ENCODE measurements at regions not wholly inside any gene's neighbourhood (a gene's known extent, or its start where the extent isn't known, plus 50 kb on each side); places are given as distances from the start of the nearest gene placed in this dataset.

DNA sequence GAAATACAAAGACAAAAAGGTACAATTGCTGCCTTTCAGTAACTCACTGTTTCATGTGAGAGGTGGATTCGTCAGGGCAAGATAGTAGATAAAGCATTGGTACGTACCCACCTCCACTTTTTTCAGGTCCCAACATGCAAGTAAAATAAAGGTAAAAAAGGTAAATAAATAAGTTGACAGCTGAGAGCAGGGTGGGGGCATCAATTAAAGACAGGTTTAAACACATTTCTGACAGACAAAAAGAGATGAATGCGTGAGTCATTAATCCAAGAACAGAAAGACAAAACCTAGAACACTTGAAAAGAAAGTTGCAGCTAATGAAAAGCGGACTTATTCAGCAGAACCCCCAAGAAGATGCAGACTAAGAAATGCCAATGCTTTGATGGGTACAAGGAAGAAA is 979.6 kb upstream of the CDH2 start:
- no peak for DNase-seq (ENCODE audit: low read depth in 1 of 2, low spot score in 1 of 2)
- Histone ChIP-seq H3K27me3 (no peaks in the 10 kb centered on the region), H3K27ac (no peak overlapping the region), H3K4me1 (ENCODE audit: low read depth) (peaks cover 10% of the 10 kb centered on the region), H3K4me3 (no peak overlapping the region), H3K9me3 (ENCODE audit: low read depth) (no peaks in the 10 kb centered on the region), H3K36me3 (no peaks in the 10 kb centered on the region)
- TF ChIP-seq, protein P1, sequence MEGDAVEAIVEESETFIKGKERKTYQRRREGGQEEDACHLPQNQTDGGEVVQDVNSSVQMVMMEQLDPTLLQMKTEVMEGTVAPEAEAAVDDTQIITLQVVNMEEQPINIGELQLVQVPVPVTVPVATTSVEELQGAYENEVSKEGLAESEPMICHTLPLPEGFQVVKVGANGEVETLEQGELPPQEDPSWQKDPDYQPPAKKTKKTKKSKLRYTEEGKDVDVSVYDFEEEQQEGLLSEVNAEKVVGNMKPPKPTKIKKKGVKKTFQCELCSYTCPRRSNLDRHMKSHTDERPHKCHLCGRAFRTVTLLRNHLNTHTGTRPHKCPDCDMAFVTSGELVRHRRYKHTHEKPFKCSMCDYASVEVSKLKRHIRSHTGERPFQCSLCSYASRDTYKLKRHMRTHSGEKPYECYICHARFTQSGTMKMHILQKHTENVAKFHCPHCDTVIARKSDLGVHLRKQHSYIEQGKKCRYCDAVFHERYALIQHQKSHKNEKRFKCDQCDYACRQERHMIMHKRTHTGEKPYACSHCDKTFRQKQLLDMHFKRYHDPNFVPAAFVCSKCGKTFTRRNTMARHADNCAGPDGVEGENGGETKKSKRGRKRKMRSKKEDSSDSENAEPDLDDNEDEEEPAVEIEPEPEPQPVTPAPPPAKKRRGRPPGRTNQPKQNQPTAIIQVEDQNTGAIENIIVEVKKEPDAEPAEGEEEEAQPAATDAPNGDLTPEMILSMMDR (IDR thresholded peaks at IDR 0.05; ENCODE audit: low read depth, low read length) = no peak

DNA sequence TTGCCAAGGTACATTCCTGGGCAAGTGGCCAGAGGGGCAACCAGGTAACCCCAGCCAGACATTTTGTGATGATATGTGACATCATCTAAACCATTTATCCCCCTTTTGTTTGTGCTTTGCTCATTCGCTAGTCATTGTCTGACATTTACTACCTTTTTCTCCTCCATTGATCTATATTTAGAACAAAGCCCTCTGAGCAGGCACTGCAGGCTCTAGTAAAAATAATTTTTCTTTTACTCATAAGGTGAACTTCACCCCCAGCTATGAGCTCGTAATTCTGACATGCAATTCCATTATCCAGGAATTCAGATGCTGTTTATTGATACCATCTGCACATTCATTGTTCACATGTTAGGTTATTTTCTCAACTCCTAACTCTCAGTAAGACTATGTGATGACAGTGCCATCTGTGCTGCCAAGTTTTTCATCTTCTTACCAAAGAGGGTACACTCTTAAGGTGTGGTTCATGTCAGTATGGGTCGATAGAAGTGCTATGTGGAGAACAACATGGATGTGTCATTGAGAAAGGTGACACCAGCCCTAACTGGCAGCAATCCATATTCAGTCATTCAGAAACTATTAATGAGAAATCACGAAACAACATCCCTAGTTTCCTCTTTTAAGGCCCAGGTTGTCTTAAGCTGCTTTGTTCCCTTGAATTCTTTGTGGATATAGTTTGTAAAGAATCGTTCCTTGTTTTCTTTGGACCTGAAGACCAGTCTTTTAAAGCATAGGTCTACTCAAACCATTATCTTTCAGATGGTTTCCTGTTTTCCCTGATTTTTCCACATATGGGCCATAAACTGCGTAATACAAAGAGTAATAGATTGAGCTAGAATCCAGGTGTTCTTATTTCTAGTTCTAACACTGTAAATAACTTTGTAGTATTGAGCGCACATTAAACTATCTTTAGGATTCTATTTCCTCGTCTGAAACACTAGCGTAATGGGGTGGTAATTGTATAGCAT is 978.1 kb upstream of the CDH2 start:
- no peak overlapping the region for H3K4me3 ChIP-seq
- no peaks in the 10 kb centered on the region for H3K36me3 ChIP-seq
- peak in 1 of 2 donors; percentile 47 for DNase-seq (ENCODE audit: low read depth in 1 of 2, low spot score in 1 of 2)
- H3K27me3 ChIP-seq = no peaks in the 10 kb centered on the region
- TF ChIP-seq, protein P1 (IDR thresholded peaks at IDR 0.05; ENCODE audit: low read depth, low read length) = no peak
- peaks cover 10% of the 10 kb centered on the region for H3K4me1 ChIP-seq (ENCODE audit: low read depth)
- no peaks in the 10 kb centered on the region for H3K9me3 ChIP-seq (ENCODE audit: low read depth)
- H3K27ac ChIP-seq = no peak overlapping the region

DNA sequence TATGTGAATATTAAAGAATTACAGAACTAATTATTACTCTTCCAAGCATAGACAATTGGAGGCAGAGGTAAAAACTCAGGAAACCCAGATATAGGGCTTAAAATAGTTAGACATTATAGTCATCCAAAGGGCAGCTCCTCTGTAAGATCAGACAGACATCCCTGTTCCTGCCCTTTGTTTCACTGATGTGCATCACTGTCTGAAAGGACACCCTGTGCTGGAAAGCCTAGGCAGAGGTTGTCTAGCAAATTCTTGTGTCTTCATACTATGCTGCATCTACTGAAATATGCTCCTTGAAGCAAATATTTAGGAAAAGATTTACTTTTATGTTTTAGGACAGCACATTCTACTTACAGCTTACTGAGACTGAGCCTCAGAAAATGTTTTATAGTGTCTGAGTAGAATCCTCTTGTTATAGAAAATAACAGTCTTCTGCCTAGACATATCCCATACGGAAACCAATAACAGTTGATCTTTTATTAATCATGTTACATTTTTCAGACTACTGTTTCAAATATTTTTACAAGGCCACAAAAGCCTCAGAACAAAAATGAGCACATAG is 977.3 kb upstream of the CDH2 start:
- Histone ChIP-seq H3K9me3 (ENCODE audit: low read depth) (no peaks in the 10 kb centered on the region), H3K27me3 (no peaks in the 10 kb centered on the region), H3K4me3 (no peak overlapping the region), H3K27ac (no peak overlapping the region), H3K36me3 (no peaks in the 10 kb centered on the region), H3K4me1 (ENCODE audit: low read depth) (peaks cover 10% of the 10 kb centered on the region)
- peak in 1 of 2 donors; percentile 18 for DNase-seq (ENCODE audit: low read depth in 1 of 2, low spot score in 1 of 2)
- TF ChIP-seq, protein P1 (IDR thresholded peaks at IDR 0.05; ENCODE audit: low read depth, low read length) = no peak

DNA sequence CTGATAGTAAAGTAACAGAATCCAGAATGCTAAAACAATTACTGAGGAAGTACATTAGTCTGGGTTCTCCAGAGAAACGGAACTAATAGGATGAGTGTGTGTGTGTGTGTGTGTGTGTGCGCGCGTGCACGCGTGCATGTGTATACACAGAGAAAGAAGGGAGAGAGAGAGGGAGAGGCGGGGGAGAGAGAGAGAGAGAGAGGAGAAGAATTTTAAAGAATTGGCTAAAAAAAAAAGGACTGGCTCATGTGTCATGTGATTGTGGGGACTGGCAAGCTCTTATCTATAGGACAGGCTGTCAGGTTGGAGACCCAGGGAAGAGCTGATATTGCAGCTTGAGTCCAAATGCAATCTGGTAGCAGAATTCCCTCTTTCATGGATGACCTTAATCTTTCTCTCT is 976.2 kb upstream of the CDH2 start:
- Histone ChIP-seq H3K9me3 (ENCODE audit: low read depth) (no peaks in the 10 kb centered on the region), H3K36me3 (no peaks in the 10 kb centered on the region), H3K27me3 (no peaks in the 10 kb centered on the region), H3K27ac (no peak overlapping the region), H3K4me3 (no peak overlapping the region), H3K4me1 (ENCODE audit: low read depth) (peaks cover 10% of the 10 kb centered on the region)
- TF ChIP-seq, protein P1 (IDR thresholded peaks at IDR 0.05; ENCODE audit: low read depth, low read length) = no peak
- peak in 1 of 2 donors; percentile 20 for DNase-seq (ENCODE audit: low read depth in 1 of 2, low spot score in 1 of 2)

DNA sequence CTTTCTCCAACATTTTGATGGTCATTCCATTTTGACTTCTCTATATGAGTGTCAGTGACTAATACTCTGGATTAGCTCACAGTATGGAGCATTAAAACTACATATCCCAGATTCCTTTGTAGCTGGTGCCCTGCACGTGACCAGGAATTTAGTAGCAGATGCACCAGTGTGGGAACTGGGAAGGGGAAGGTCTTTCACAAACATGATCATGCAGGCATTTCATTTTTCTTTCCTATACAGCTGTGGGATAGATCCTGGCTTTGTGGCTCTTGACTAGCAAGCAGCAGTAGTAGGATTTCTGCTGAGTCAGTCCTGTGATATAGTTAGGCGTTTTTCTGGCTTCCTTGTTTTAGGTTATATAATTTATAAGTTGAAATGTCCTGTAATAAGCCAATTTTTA is 971.0 kb upstream of the CDH2 start:
- no peaks in the 10 kb centered on the region for H3K36me3 ChIP-seq
- H3K27ac ChIP-seq = no peak overlapping the region
- DNase-seq (ENCODE audit: low read depth in 1 of 2, low spot score in 1 of 2) = peak; percentile 3 to 84
- no peaks in the 10 kb centered on the region for H3K27me3 ChIP-seq
- H3K9me3 ChIP-seq (ENCODE audit: low read depth) = no peaks in the 10 kb centered on the region
- TF ChIP-seq, protein P1 (IDR thresholded peaks at IDR 0.05; ENCODE audit: low read depth, low read length) = no peak
- H3K4me3 ChIP-seq = no peak overlapping the region
- no peaks in the 10 kb centered on the region for H3K4me1 ChIP-seq (ENCODE audit: low read depth)
